Neural cell (in vitro differentiated cells): ENCODE measurements at regions not wholly inside any gene's neighbourhood (a gene's known extent, or its start where the extent isn't known, plus 50 kb on each side); places are given as distances from the start of the nearest gene placed in this dataset.

Experiments
- CTCF ChIP-seq: fragments of 450-650 bp; IDR thresholded peaks from 2 replicates; pipeline ENCODE4 v1.5.1; 2014; ENCODE audit warnings: antibody characterized with exemption, mild to moderate bottlenecking, moderate library complexity; ENCODE audit not compliant: poor library complexity, severe bottlenecking
- POLR2AphosphoS5 ChIP-seq: IDR thresholded peaks from 2 replicates; pipeline ENCODE4 v1.6.1; 2012
- REST ChIP-seq: IDR thresholded peaks from 2 replicates; pipeline ENCODE4 v1.6.1; 2012; ENCODE audit warnings: borderline replicate concordance

GRCh38 chr18:1421502-1421901 is 516.8 kb downstream of the ADCYAP1 start:
- no peak for TF ChIP-seq POLR2AphosphoS5
- TF ChIP-seq CTCF, result no peak
- TF ChIP-seq REST, result no peak
